GM23338 (cell line): ENCODE measurements at regions not wholly inside any gene's neighbourhood (a gene's known extent, or its start where the extent isn't known, plus 50 kb on each side); places are given as distances from the start of the nearest gene placed in this dataset.

ENCODE experiments used
- ATAC-seq: fragments of 200-7000 bp; cut with Tn5 transposase; 3 replicates; pipeline ENCODE4 v1.9.1; 2020
- DNase-seq: peaks from one replicate; pipeline ENCODE4 v3.0.0-alpha.2; 2015; ENCODE audit warnings: low spot score
- H2AFZ ChIP-seq: fragments of 200-600 bp; sonication (generic); 2 replicates; pipeline ENCODE4 v1.8.0; 2016; ENCODE audit warnings: antibody characterized with exemption, mild to moderate bottlenecking, moderate library complexity
- H3F3A ChIP-seq: fragments of 200-600 bp; sonication (generic); replicated peaks from 2 replicates; pipeline ENCODE4 v1.8.0; 2017; ENCODE audit warnings: antibody characterized with exemption, mixed run types, low read depth
- H3K27ac ChIP-seq: fragments of 200-600 bp; sonication (generic); 2 replicates; pipeline ENCODE4 v1.6.1; 2016; ENCODE audit warnings: low read depth
- H3K27me3 ChIP-seq: fragments of 200-600 bp; sonication (generic); 2 replicates; pipeline ENCODE4 v1.8.0; 2016; ENCODE audit warnings: mild to moderate bottlenecking, mixed run types, moderate library complexity; ENCODE audit not compliant: insufficient read depth
- H3K36me3 ChIP-seq: fragments of 200-600 bp; sonication (generic); 2 replicates; pipeline ENCODE4 v1.8.0; 2016; ENCODE audit warnings: mild to moderate bottlenecking; ENCODE audit not compliant: insufficient read depth
- H3K4me1 ChIP-seq: fragments of 200-600 bp; sonication (generic); 2 replicates; pipeline ENCODE4 v1.8.0; 2016; ENCODE audit warnings: mild to moderate bottlenecking, moderate library complexity; ENCODE audit not compliant: insufficient read depth
- H3K4me2 ChIP-seq: fragments of 200-600 bp; sonication (generic); 2 replicates; pipeline ENCODE4 v1.7.1; 2017; ENCODE audit warnings: mixed run types
- H3K4me3 ChIP-seq: fragments of 200-600 bp; sonication (generic); 2 replicates; pipeline ENCODE4 v1.6.1; 2016; ENCODE audit warnings: mixed run types
- H3K79me2 ChIP-seq: fragments of 200-600 bp; sonication (generic); replicated peaks from 2 replicates; pipeline ENCODE4 v1.8.0; 2017; ENCODE audit warnings: mild to moderate bottlenecking; ENCODE audit not compliant: insufficient read depth
- H3K9me2 ChIP-seq: fragments of 200-600 bp; sonication (generic); 2 replicates; pipeline ENCODE4 v1.8.0; 2017; ENCODE audit not compliant: insufficient read depth
- H4K20me1 ChIP-seq: fragments of 200-600 bp; sonication (generic); replicated peaks from 2 replicates; pipeline ENCODE4 v1.8.0; 2017; ENCODE audit warnings: mild to moderate bottlenecking; ENCODE audit not compliant: insufficient read depth
- H3K27ac Mint-ChIP-seq: 2 replicates; pipeline ENCODE4 v1.8.0; 2020; ENCODE audit warnings: inconsistent platforms, mild to moderate bottlenecking, moderate library complexity, mixed read lengths
- H3K27me3 Mint-ChIP-seq: 3 replicates; pipeline ENCODE4 v1.8.0; 2022; ENCODE audit warnings: low read depth, mild to moderate bottlenecking, moderate library complexity, mixed read lengths, inconsistent platforms; ENCODE audit not compliant: insufficient read depth, poor library complexity
- H3K36me3 Mint-ChIP-seq: 3 replicates; pipeline ENCODE4 v1.8.0; 2021; ENCODE audit warnings: low read depth, mild to moderate bottlenecking, inconsistent platforms, moderate library complexity, mixed read lengths
- H3K4me1 Mint-ChIP-seq: 3 replicates; pipeline ENCODE4 v1.8.0; 2020; ENCODE audit warnings: mild to moderate bottlenecking, inconsistent platforms, mixed read lengths
- H3K4me3 Mint-ChIP-seq: 3 replicates; pipeline ENCODE4 v1.8.0; 2021; ENCODE audit warnings: moderate library complexity, mild to moderate bottlenecking, inconsistent platforms, mixed read lengths
- H3K9me3 Mint-ChIP-seq: 3 replicates; pipeline ENCODE4 v1.8.0; 2020; ENCODE audit warnings: moderate library complexity, mild to moderate bottlenecking, inconsistent platforms, mixed read lengths
- CREB1 ChIP-seq: fragments of 250-450 bp; sonication (Bioruptor Pico); IDR thresholded peaks from 2 replicates; pipeline ENCODE4 v1.5.0; 2020; ENCODE audit warnings: low read depth, mild to moderate bottlenecking, moderate library complexity
- ETS1 ChIP-seq: IDR thresholded peaks from 2 replicates; pipeline ENCODE4 v1.6.1; 2016; ENCODE audit warnings: antibody characterized with exemption
- EZH2phosphoT487 ChIP-seq: fragments of 200-600 bp; sonication (generic); IDR thresholded peaks from one replicate; pipeline ENCODE4 v1.8.1; 2018; ENCODE audit warnings: antibody characterized with exemption; ENCODE audit not compliant: unreplicated experiment
- NANOG ChIP-seq: IDR thresholded peaks from 2 replicates; pipeline ENCODE4 v1.6.1; 2016; ENCODE audit warnings: antibody characterized with exemption, borderline replicate concordance
- ZNF331 ChIP-seq: fragments of 250-450 bp; sonication (Bioruptor Pico); IDR thresholded peaks from 2 replicates; pipeline ENCODE4 v1.5.0; 2020; ENCODE audit warnings: low read depth, mild to moderate bottlenecking, moderate library complexity
- ZNF462 ChIP-seq: fragments of 250-450 bp; sonication (Bioruptor Pico); IDR thresholded peaks from 2 replicates; pipeline ENCODE4 v1.5.0; 2020; ENCODE audit warnings: mild to moderate bottlenecking, moderate library complexity

- TF ChIP-seq ZNF462 (CRISPR knock-in tag) (no peak), NANOG (no peak), CREB1 (CRISPR knock-in tag) (no peak)
Measured at GRCh38 chr15:79513417-79513816, 81.3 kb downstream of the MINAR1 start (continued).

- H3K27ac ChIP-seq: no peak overlapping the region
- no peak overlapping the region for H3K4me3 ChIP-seq
- ATAC-seq: no peak
- Mint-ChIP-seq H3K4me1 (peaks cover 4% of the 10 kb centered on the region; the same call in 2 of the 3 replicates), H3K36me3 (no peaks in the 10 kb centered on the region), H3K9me3 (no peaks in the 10 kb centered on the region), H3K27ac (no peak overlapping the region), H3K4me3 (no peak overlapping the region), H3K27me3 (no peaks in the 10 kb centered on the region)
- no peaks in the 10 kb centered on the region for H4K20me1 ChIP-seq
- no peaks in the 10 kb centered on the region for H3K4me1 ChIP-seq
- H3K27me3 ChIP-seq: no peaks in the 10 kb centered on the region
- peaks cover 7% of the 10 kb centered on the region for H3K9me2 ChIP-seq
- no peak overlapping the region for H3K4me2 ChIP-seq
- no peaks in the 10 kb centered on the region for H3K36me3 ChIP-seq
- no peaks in the 10 kb centered on the region for H3F3A ChIP-seq
- H3K79me2 ChIP-seq: no peaks in the 10 kb centered on the region
- H2AFZ ChIP-seq: no peak overlapping the region
- peak; percentile 16 for DNase-seq
- TF ChIP-seq ZNF331 (CRISPR knock-in tag) (no peak), ZNF462 (CRISPR knock-in tag) (no peak), ETS1 (no peak), NANOG (no peak), EZH2phosphoT487 (no peak)
Measured at GRCh38 chr15:79513940-79514339, 81.8 kb downstream of the MINAR1 start.
